Caco-2 (cell line): ENCODE measurements at regions not wholly inside any gene's neighbourhood (a gene's known extent, or its start where the extent isn't known, plus 50 kb on each side); places are given as distances from the start of the nearest gene placed in this dataset.

Experiments used
- BruUV-seq: library from RNA; stranded (reverse); fragments of 400-500 nt; replicated peaks from 2 replicates; lab custom pipeline; 2021; lab: Mats Ljungman, UMichigan
- CTCF ChIA-PET: fragments of 300-600 bp; sonication (Branson Sonifier 250); formaldehyde crosslinking; loops from one replicate; lab custom pipeline; 2022; ENCODE audit warnings: antibody characterized with exemption; lab: Charles Lee
- POLR2A ChIA-PET: fragments of 300-600 bp; sonication (Branson Sonifier 250); formaldehyde crosslinking; loops from one replicate; lab custom pipeline; 2022; ENCODE audit warnings: antibody characterized with exemption; lab: Charles Lee
- DNase-seq, 2 experiments: peaks; one replicate each; pipeline versions ENCODE4 v3.0.0 to v3.0.0-alpha.2; 2020 to 2022
- H3K27me3 ChIP-seq: replicated peaks from 2 replicates; pipeline ENCODE4 v1.6.0; 2011; ENCODE audit warnings: low read length; ENCODE audit not compliant: control insufficient read depth, insufficient read depth
- H3K36me3 ChIP-seq: 2 replicates; pipeline ENCODE4 v1.5.1; 2011; ENCODE audit warnings: low read length; ENCODE audit not compliant: control insufficient read depth, insufficient read depth
- H3K4me1 ChIP-seq: fragments of 250-450 bp; sonication (Bioruptor Pico); 2 replicates; pipeline ENCODE4 v1.5.1; 2020; ENCODE audit warnings: mild to moderate bottlenecking
- H3K4me3 ChIP-seq: 2 replicates; pipeline ENCODE4 v1.5.1; 2011; ENCODE audit warnings: low read depth, mild to moderate bottlenecking, control low read depth, low read length
- H3K9me3 ChIP-seq: fragments of 250-450 bp; sonication (Bioruptor Pico); 2 replicates; pipeline ENCODE4 v1.5.1; 2020; ENCODE audit warnings: mild to moderate bottlenecking, moderate library complexity
- H3K27ac Mint-ChIP-seq: one replicate; pipeline ENCODE4 v1.8.0; 2022; ENCODE audit warnings: mixed read lengths; ENCODE audit not compliant: unreplicated experiment
- H3K27me3 Mint-ChIP-seq: one replicate; pipeline ENCODE4 v1.8.0; 2022; ENCODE audit warnings: mixed read lengths; ENCODE audit not compliant: insufficient read depth, unreplicated experiment
- H3K36me3 Mint-ChIP-seq: one replicate; pipeline ENCODE4 v1.8.0; 2022; ENCODE audit warnings: mild to moderate bottlenecking, mixed read lengths; ENCODE audit not compliant: insufficient read depth, unreplicated experiment
- H3K4me1 Mint-ChIP-seq: one replicate; pipeline ENCODE4 v1.8.0; 2022; ENCODE audit warnings: low read depth, mixed read lengths; ENCODE audit not compliant: unreplicated experiment
- H3K4me3 Mint-ChIP-seq: one replicate; pipeline ENCODE4 v1.8.0; 2022; ENCODE audit warnings: mild to moderate bottlenecking, moderate library complexity, mixed read lengths; ENCODE audit not compliant: unreplicated experiment
- H3K9me3 Mint-ChIP-seq: one replicate; pipeline ENCODE4 v1.8.0; 2022; ENCODE audit warnings: mixed read lengths; ENCODE audit not compliant: unreplicated experiment
- CTCF ChIP-seq, 2 experiments: fragments of 200-600 bp in 1 of 2; IDR thresholded peaks; 1 replicate in 1 of 2; 2 replicates in 1 of 2; pipeline versions ENCODE4 v1.5.1 to v1.8.0; 2011 to 2022; ENCODE audit warnings: antibody characterized with exemption in 1 of 2, control low read depth in 1 of 2, inconsistent platforms in 1 of 2, low read depth in 1 of 2, low read length in 1 of 2, mild to moderate bottlenecking in 1 of 2, moderate library complexity in 1 of 2; ENCODE audit not compliant: insufficient read depth in 1 of 2, severe bottlenecking in 1 of 2, unreplicated experiment in 1 of 2
- intact Hi-C: fragments of 100-400 bp; cut with micrococcal nuclease; formaldehyde crosslinking; loops from one replicate; pipeline ENCODE4 v1.10.0; 2022; ENCODE audit not compliant: unreplicated experiment

GRCh38 chr2:234292962-234293243, 204.0 kb downstream of the ARL4C start:
- H3K4me3 Mint-ChIP-seq: no peak overlapping the region
- peaks cover 5% of the 10 kb centered on the region for H3K36me3 Mint-ChIP-seq
- intact Hi-C loops: loop anchor here (5.0 kb wide), 1 partner anchor 114 kb away; no protein-coding TSS in a partner anchor
- no TSS peak for BruUV-seq
- ChIA-PET CTCF (no interaction called here), POLR2A (interaction anchor here (0.7 kb wide), 1 partner anchor 716 kb away, joined by 5 read pairs; no protein-coding TSS in a partner anchor)
- no peaks in the 10 kb centered on the region for H3K36me3 ChIP-seq
- H3K9me3 ChIP-seq: no peaks in the 10 kb centered on the region
- H3K4me1 ChIP-seq: peaks cover 25% of the 10 kb centered on the region
- H3K27me3 Mint-ChIP-seq: no peaks in the 10 kb centered on the region
- H3K4me1 Mint-ChIP-seq: peaks cover 22% of the 10 kb centered on the region
- H3K4me3 ChIP-seq: no peak overlapping the region
- no peak for TF ChIP-seq CTCF (IDR thresholded peaks at IDR 0.05; ENCODE audit: insufficient read depth in 1 of 2, low read depth in 1 of 2, low read length in 1 of 2, severe bottlenecking in 1 of 2, unreplicated experiment in 1 of 2)
- no peaks in the 10 kb centered on the region for H3K27me3 ChIP-seq
- H3K9me3 Mint-ChIP-seq: no peaks in the 10 kb centered on the region
- DNase-seq: no peak
- no peak overlapping the region for H3K27ac Mint-ChIP-seq

GRCh38 chr2:234292205-234292961, 204.5 kb downstream of the ARL4C start:
- Mint-ChIP-seq H3K27ac (peak overlapping the region; percentile 87), H3K4me1 (peaks cover 22% of the 10 kb centered on the region)

GRCh38 chr2:234291765-234292204, 205.1 kb downstream of the ARL4C start:
- peak overlapping the region; percentile 87 for H3K27ac Mint-ChIP-seq

More at GRCh38 chr2:234292205-234292961, 204.5 kb downstream of the ARL4C start:
- Mint-ChIP-seq H3K36me3 (peaks cover 5% of the 10 kb centered on the region), H3K27me3 (no peaks in the 10 kb centered on the region), H3K9me3 (no peaks in the 10 kb centered on the region), H3K4me3 (no peak overlapping the region)
- Histone ChIP-seq H3K36me3 (no peaks in the 10 kb centered on the region), H3K4me3 (no peak overlapping the region), H3K4me1 (peaks cover 25% of the 10 kb centered on the region), H3K9me3 (no peaks in the 10 kb centered on the region), H3K27me3 (no peaks in the 10 kb centered on the region)
- TF ChIP-seq CTCF (IDR thresholded peaks at IDR 0.05; ENCODE audit: insufficient read depth in 1 of 2, low read depth in 1 of 2, low read length in 1 of 2, severe bottlenecking in 1 of 2, unreplicated experiment in 1 of 2): no peak
- intact Hi-C loops: loop anchor here (5.0 kb wide), 1 partner anchor 115 kb away; no protein-coding TSS in a partner anchor
- POLR2A ChIA-PET: interaction anchor here (0.7 kb wide), 1 partner anchor 716 kb away, joined by 5 read pairs; no protein-coding TSS in a partner anchor
- no peak for DNase-seq
- CTCF ChIA-PET: no interaction called here
- no TSS peak for BruUV-seq

More at GRCh38 chr2:234291765-234292204, 205.1 kb downstream of the ARL4C start:
- H3K4me3 Mint-ChIP-seq: no peak overlapping the region
- peaks cover 5% of the 10 kb centered on the region for H3K36me3 Mint-ChIP-seq
- ChIA-PET CTCF (interaction anchor here (0.9 kb wide), 1 partner anchor 73 kb away, joined by 3 read pairs; no protein-coding TSS in a partner anchor), POLR2A (no interaction called here)
- intact Hi-C loops: loop anchor here (2.0 to 5.0 kb wide), 2 partner anchors 116 to 157 kb away; no protein-coding TSS in a partner anchor
- Histone ChIP-seq H3K4me3 (no peak overlapping the region), H3K9me3 (no peaks in the 10 kb centered on the region), H3K36me3 (no peaks in the 10 kb centered on the region), H3K27me3 (no peaks in the 10 kb centered on the region), H3K4me1 (peaks cover 25% of the 10 kb centered on the region)
- no peak for TF ChIP-seq CTCF (IDR thresholded peaks at IDR 0.05; ENCODE audit: insufficient read depth in 1 of 2, low read depth in 1 of 2, low read length in 1 of 2, severe bottlenecking in 1 of 2, unreplicated experiment in 1 of 2)
- H3K27me3 Mint-ChIP-seq: no peaks in the 10 kb centered on the region
- peaks cover 22% of the 10 kb centered on the region for H3K4me1 Mint-ChIP-seq
- no TSS peak for BruUV-seq
- DNase-seq: peak; percentile 40 to 53
- H3K9me3 Mint-ChIP-seq: no peaks in the 10 kb centered on the region
